Adipocyte (in vitro differentiated cells): ENCODE measurements at regions not wholly inside any gene's neighbourhood (a gene's known extent, or its start where the extent isn't known, plus 50 kb on each side); places are given as distances from the start of the nearest gene placed in this dataset.
A peak's percentile ranks its signal among the peaks of the same experiment; 100 is the strongest.
"Not testable (repeated sequence)": the region's sequence is repeated elsewhere in the genome, so short reads cannot be mapped to it uniquely, and the experiment has no call there.

Experiments used
- DNase-seq: peaks from one replicate; pipeline ENCODE4 v3.0.0-alpha.2; 2015; ENCODE audit warnings: low read depth
- H3K27me3 ChIP-seq: replicated peaks from 2 replicates; pipeline ENCODE4 v1.7.0; 2013; ENCODE audit warnings: mild to moderate bottlenecking, low read length, moderate library complexity; ENCODE audit not compliant: control insufficient read depth, insufficient read depth
- H3K36me3 ChIP-seq: 2 replicates; pipeline ENCODE4 v1.7.0; 2013; ENCODE audit warnings: low read length, mild to moderate bottlenecking, moderate library complexity; ENCODE audit not compliant: control insufficient read depth, insufficient read depth, severe bottlenecking
- H3K4me1 ChIP-seq: 2 replicates; pipeline ENCODE4 v1.7.0; 2013; ENCODE audit warnings: mild to moderate bottlenecking, low read length, moderate library complexity; ENCODE audit not compliant: control insufficient read depth, insufficient read depth
- H3K4me3 ChIP-seq: 2 replicates; pipeline ENCODE4 v1.7.0; 2013; ENCODE audit warnings: mild to moderate bottlenecking, low read length, moderate library complexity
- H3K9ac ChIP-seq: 2 replicates; pipeline ENCODE4 v1.7.0; 2013; ENCODE audit warnings: mild to moderate bottlenecking, low read length, moderate library complexity
- H3K9me3 ChIP-seq: 2 replicates; pipeline ENCODE4 v1.7.0; 2013; ENCODE audit warnings: mild to moderate bottlenecking, low read length, moderate library complexity; ENCODE audit not compliant: control insufficient read depth

- H3K36me3 ChIP-seq = no peaks in the 10 kb centered on the region
- H3K9ac ChIP-seq = no peak overlapping the region
- H3K4me3 ChIP-seq = no peak overlapping the region
- peaks cover 24% of the 10 kb centered on the region for H3K4me1 ChIP-seq
- no peaks in the 10 kb centered on the region for H3K27me3 ChIP-seq
- DNase-seq = peak; percentile 57
- peaks cover 8% of the 10 kb centered on the region for H3K9me3 ChIP-seq
Observed at GRCh38 chr3:30448450-30449289, 157.7 kb upstream of the TGFBR2 start.

GRCh38 chr3:30449290-30449632 lies 157.1 kb upstream of the TGFBR2 start:
- H3K9ac ChIP-seq = no peak overlapping the region
- H3K4me1 ChIP-seq = peaks cover 21% of the 10 kb centered on the region
- no peak overlapping the region for H3K4me3 ChIP-seq
- peaks cover 8% of the 10 kb centered on the region for H3K9me3 ChIP-seq
- no peaks in the 10 kb centered on the region for H3K27me3 ChIP-seq
- DNase-seq = no peak
- H3K36me3 ChIP-seq = no peaks in the 10 kb centered on the region

- H3K27me3 ChIP-seq = no peaks in the 10 kb centered on the region
- no peaks in the 10 kb centered on the region for H3K36me3 ChIP-seq
- H3K4me1 ChIP-seq = peaks cover 41% of the 10 kb centered on the region
- H3K9ac ChIP-seq = no peak overlapping the region
- no peak overlapping the region for H3K4me3 ChIP-seq
- DNase-seq = no peak
- peaks cover 8% of the 10 kb centered on the region for H3K9me3 ChIP-seq
Observed at GRCh38 chr3:30452446-30452845, 154.0 kb upstream of the TGFBR2 start.

- H3K4me1 ChIP-seq = peaks cover 46% of the 10 kb centered on the region
- no peak overlapping the region for H3K9ac ChIP-seq
- no peaks in the 10 kb centered on the region for H3K36me3 ChIP-seq
- no peaks in the 10 kb centered on the region for H3K27me3 ChIP-seq
- peaks cover 8% of the 10 kb centered on the region for H3K9me3 ChIP-seq
- DNase-seq = no peak
- no peak overlapping the region for H3K4me3 ChIP-seq
Observed at GRCh38 chr3:30453360-30454039, 152.9 kb upstream of the TGFBR2 start.

GRCh38 chr3:30454636-30455035 lies 151.8 kb upstream of the TGFBR2 start:
- Histone ChIP-seq H3K4me1 (peaks cover 50% of the 10 kb centered on the region), H3K9me3 (peaks cover 8% of the 10 kb centered on the region), H3K9ac (no peak overlapping the region), H3K36me3 (no peaks in the 10 kb centered on the region), H3K4me3 (no peak overlapping the region), H3K27me3 (no peaks in the 10 kb centered on the region)
- DNase-seq = no peak

GRCh38 chr3:30455112-30455511 lies 151.3 kb upstream of the TGFBR2 start:
- H3K27me3 ChIP-seq, H3K4me3 ChIP-seq, H3K36me3 ChIP-seq, H3K9me3 ChIP-seq, DNase-seq: not testable (repeated sequence)
- Histone ChIP-seq H3K4me1 (peaks cover 50% of the 10 kb centered on the region), H3K9ac (peak overlapping the region; percentile 17)

- peak overlapping the region; percentile 45 for H3K9ac ChIP-seq
- peaks cover 8% of the 10 kb centered on the region for H3K9me3 ChIP-seq
- no peak overlapping the region for H3K4me3 ChIP-seq
- DNase-seq = no peak
- peaks cover 50% of the 10 kb centered on the region for H3K4me1 ChIP-seq
- no peaks in the 10 kb centered on the region for H3K27me3 ChIP-seq
- no peaks in the 10 kb centered on the region for H3K36me3 ChIP-seq
Observed at GRCh38 chr3:30455840-30456239, 150.6 kb upstream of the TGFBR2 start.

- DNase-seq = no peak
- Histone ChIP-seq H3K4me1 (peaks cover 50% of the 10 kb centered on the region), H3K36me3 (no peaks in the 10 kb centered on the region), H3K9ac (peak overlapping the region; percentile 45), H3K27me3 (no peaks in the 10 kb centered on the region), H3K4me3 (no peak overlapping the region), H3K9me3 (peaks cover 8% of the 10 kb centered on the region)
Observed at GRCh38 chr3:30456264-30456663, 150.1 kb upstream of the TGFBR2 start.

- H3K27me3 ChIP-seq = no peaks in the 10 kb centered on the region
- DNase-seq = no peak
- peaks cover 50% of the 10 kb centered on the region for H3K4me1 ChIP-seq
- no peak overlapping the region for H3K4me3 ChIP-seq
- H3K9me3 ChIP-seq = peaks cover 6% of the 10 kb centered on the region
- no peaks in the 10 kb centered on the region for H3K36me3 ChIP-seq
- peak overlapping the region; percentile 27 for H3K9ac ChIP-seq
Observed at GRCh38 chr3:30457081-30457480, 149.3 kb upstream of the TGFBR2 start.

GRCh38 chr3:30457726-30458125 lies 148.7 kb upstream of the TGFBR2 start:
- Histone ChIP-seq H3K9me3 (no peaks in the 10 kb centered on the region), H3K4me1 (peaks cover 50% of the 10 kb centered on the region), H3K4me3 (no peak overlapping the region), H3K36me3 (no peaks in the 10 kb centered on the region), H3K27me3 (no peaks in the 10 kb centered on the region), H3K9ac (peak overlapping the region; percentile 24)
- no peak for DNase-seq

- no peak for DNase-seq
- peak overlapping the region; percentile 35 for H3K9ac ChIP-seq
- H3K4me3 ChIP-seq = peak overlapping the region; percentile 28
- H3K36me3 ChIP-seq = no peaks in the 10 kb centered on the region
- no peaks in the 10 kb centered on the region for H3K9me3 ChIP-seq
- H3K27me3 ChIP-seq = no peaks in the 10 kb centered on the region
- H3K4me1 ChIP-seq = peaks cover 44% of the 10 kb centered on the region
Observed at GRCh38 chr3:30458376-30459171, 147.8 kb upstream of the TGFBR2 start.
